Heart left ventricle (tissue), 13 donors: ENCODE measurements at regions not wholly inside any gene's neighbourhood (a gene's known extent, or its start where the extent isn't known, plus 50 kb on each side); places are given as distances from the start of the nearest gene placed in this dataset.

Source experiments
- POLR2A ChIP-seq, 2 donors: fragments of 450-650 bp; IDR thresholded peaks; one replicate each; pipeline ENCODE4 v1.6.1; 2017; ENCODE audit warnings: antibody characterized with exemption in 2 of 2, mild to moderate bottlenecking in 2 of 2, moderate library complexity in 2 of 2
- TF ChIP-seq, protein P1 (sequence below), 12 donors: fragments of 200-600 bp; sonication (generic) in 4 of 12; IDR thresholded peaks; one replicate each; pipeline versions ENCODE4 v1.5.0 to v1.8.0; 2018 to 2022; ENCODE audit warnings: antibody characterized with exemption in 12 of 12, mild to moderate bottlenecking in 5 of 12
- donor health status: ischemic (EF 13 %, LVEDD 7.1; RV severe dilation, severe dysfunction).
- donor health status: DM: no; HTN: yes; CAD: no.
- donor health status: DM: no; HTN: no; CAD: no.
- donor health status: ischemic (EF 25% LVEDD 6.9; RV normal size, moderate dysfunction).
- donor health status: ischemic (EF 25% LVEDD 5.7; RV mildly dilated, moderate dysfunction).
- donor health status: ischemic (EF 35%, LVEDD 5.7; RV mildly dilated, moderate dysfunction).
- donor health status: nonischemic (EF 11% LVEDD 7.7; RV severe dilation, severe dysfunction).
- donor health status: DM: yes; HTN: yes; CAD: no.
- donor health status: PGD.
- donor health status: ischemic (EF 29% LVEDD 5.4; RV normal size, mild dysfunction).
- donor health status: nonischemic (EF 23%, LVEDD 6.1; RV moderate dilation, normal function).

DNA sequence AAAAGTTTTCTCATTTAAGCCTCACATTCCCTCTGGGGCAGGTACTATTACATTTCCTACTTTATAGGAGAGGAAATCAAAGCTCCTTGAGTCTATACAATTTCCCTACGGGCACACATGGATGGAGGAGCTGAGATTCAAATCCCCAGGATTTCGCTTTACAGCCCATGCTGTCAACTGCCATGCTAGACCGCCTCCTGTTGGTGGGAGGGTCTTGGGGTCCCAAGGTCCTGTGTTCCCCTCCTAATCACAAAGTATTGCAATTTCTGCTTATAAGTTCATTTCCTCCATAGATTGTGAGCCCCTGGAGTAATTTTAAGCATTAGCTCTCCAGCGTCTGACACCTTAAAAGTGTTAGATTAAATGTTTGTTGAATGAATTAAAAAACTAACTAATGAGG lies 95.9 kb upstream of the SMARCA2 start:
- TF ChIP-seq, protein P1, sequence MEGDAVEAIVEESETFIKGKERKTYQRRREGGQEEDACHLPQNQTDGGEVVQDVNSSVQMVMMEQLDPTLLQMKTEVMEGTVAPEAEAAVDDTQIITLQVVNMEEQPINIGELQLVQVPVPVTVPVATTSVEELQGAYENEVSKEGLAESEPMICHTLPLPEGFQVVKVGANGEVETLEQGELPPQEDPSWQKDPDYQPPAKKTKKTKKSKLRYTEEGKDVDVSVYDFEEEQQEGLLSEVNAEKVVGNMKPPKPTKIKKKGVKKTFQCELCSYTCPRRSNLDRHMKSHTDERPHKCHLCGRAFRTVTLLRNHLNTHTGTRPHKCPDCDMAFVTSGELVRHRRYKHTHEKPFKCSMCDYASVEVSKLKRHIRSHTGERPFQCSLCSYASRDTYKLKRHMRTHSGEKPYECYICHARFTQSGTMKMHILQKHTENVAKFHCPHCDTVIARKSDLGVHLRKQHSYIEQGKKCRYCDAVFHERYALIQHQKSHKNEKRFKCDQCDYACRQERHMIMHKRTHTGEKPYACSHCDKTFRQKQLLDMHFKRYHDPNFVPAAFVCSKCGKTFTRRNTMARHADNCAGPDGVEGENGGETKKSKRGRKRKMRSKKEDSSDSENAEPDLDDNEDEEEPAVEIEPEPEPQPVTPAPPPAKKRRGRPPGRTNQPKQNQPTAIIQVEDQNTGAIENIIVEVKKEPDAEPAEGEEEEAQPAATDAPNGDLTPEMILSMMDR (IDR thresholded peaks at IDR 0.05) = no peak
- no peak for TF ChIP-seq POLR2A (IDR thresholded peaks at IDR 0.05)
